Stomach (tissue), 4 donors: ENCODE measurements at regions not wholly inside any gene's neighbourhood (a gene's known extent, or its start where the extent isn't known, plus 50 kb on each side); places are given as distances from the start of the nearest gene placed in this dataset.

Experiments used
- EP300 ChIP-seq: sonication (generic); formaldehyde crosslinking; IDR thresholded peaks from one replicate; pipeline ENCODE4 v1.6.1; 2017; ENCODE audit warnings: antibody characterized with exemption
- POLR2A ChIP-seq, 4 donors: fragments of 450-650 bp; IDR thresholded peaks; one replicate each; pipeline ENCODE4 v1.6.1; 2016; ENCODE audit warnings: antibody characterized with exemption in 4 of 4, control low read depth in 2 of 4, mild to moderate bottlenecking in 1 of 4, moderate library complexity in 1 of 4
- TF ChIP-seq, protein P1 (sequence below), 7 experiments: fragments of 450-650 bp in 4 of 7; fragments of 200-600 bp in 3 of 7; sonication (generic) in 3 of 7; IDR thresholded peaks; one replicate each; pipeline ENCODE4 v1.5.1; 2016 to 2019; ENCODE audit warnings: antibody characterized with exemption in 7 of 7, control low read depth in 2 of 7, mild to moderate bottlenecking in 1 of 7

GRCh38 chr3:5059782-5060181 lies 62.3 kb upstream of the ARL8B start:
- TF ChIP-seq, protein P1, sequence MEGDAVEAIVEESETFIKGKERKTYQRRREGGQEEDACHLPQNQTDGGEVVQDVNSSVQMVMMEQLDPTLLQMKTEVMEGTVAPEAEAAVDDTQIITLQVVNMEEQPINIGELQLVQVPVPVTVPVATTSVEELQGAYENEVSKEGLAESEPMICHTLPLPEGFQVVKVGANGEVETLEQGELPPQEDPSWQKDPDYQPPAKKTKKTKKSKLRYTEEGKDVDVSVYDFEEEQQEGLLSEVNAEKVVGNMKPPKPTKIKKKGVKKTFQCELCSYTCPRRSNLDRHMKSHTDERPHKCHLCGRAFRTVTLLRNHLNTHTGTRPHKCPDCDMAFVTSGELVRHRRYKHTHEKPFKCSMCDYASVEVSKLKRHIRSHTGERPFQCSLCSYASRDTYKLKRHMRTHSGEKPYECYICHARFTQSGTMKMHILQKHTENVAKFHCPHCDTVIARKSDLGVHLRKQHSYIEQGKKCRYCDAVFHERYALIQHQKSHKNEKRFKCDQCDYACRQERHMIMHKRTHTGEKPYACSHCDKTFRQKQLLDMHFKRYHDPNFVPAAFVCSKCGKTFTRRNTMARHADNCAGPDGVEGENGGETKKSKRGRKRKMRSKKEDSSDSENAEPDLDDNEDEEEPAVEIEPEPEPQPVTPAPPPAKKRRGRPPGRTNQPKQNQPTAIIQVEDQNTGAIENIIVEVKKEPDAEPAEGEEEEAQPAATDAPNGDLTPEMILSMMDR (IDR thresholded peaks at IDR 0.05): no peak
- no peak for TF ChIP-seq POLR2A (IDR thresholded peaks at IDR 0.05)
- TF ChIP-seq EP300: no peak
